IMR-90 (cell line): ENCODE measurements at regions not wholly inside any gene's neighbourhood (a gene's known extent, or its start where the extent isn't known, plus 50 kb on each side); places are given as distances from the start of the nearest gene placed in this dataset.

Experiments used
- ATAC-seq: fragments of 200-7000 bp; cut with Tn5 transposase; 2 replicates; pipeline ENCODE4 v1.9.1; 2020; ENCODE audit warnings: low read depth, mild to moderate bottlenecking, moderate library complexity
- BruUV-seq: library from RNA; stranded (reverse); fragments of 400-500 nt; replicated peaks from 2 replicates; lab custom pipeline; 2021; lab: Mats Ljungman, UMichigan
- CTCF ChIA-PET: fragments of 300-600 bp; formaldehyde crosslinking; extraction: SDS; loops from one replicate; lab custom pipeline; 2021; ENCODE audit warnings: antibody characterized with exemption; lab: Yijun Ruan, JAX
- POLR2A ChIA-PET: fragments of 300-600 bp; sonication (Branson Sonifier 250); formaldehyde crosslinking; loops from one replicate; lab custom pipeline; 2022; ENCODE audit warnings: antibody characterized with exemption; ENCODE audit not compliant: unreplicated experiment; lab: Charles Lee
- DNase-seq: peaks from one replicate; pipeline ENCODE4 v3.0.0; 2013
- H2AFZ ChIP-seq: replicated peaks from 2 replicates; pipeline ENCODE3; 2013; ENCODE audit warnings: low read length, mild to moderate bottlenecking; ENCODE audit not compliant: poor library complexity
- H2AK5ac ChIP-seq: 2 replicates; pipeline ENCODE4 v1.6.1; 2013; ENCODE audit warnings: low read depth, low read length, inconsistent platforms
- H2AK9ac ChIP-seq: replicated peaks from 2 replicates; pipeline ENCODE3; 2013; ENCODE audit warnings: mild to moderate bottlenecking, low read depth, low read length, moderate library complexity; ENCODE audit not compliant: poor library complexity
- H2BK120ac ChIP-seq: 2 replicates; pipeline ENCODE4 v1.6.1; 2013; ENCODE audit warnings: low read depth, low read length, inconsistent platforms
- H2BK15ac ChIP-seq: 3 replicates; pipeline ENCODE4 v1.6.1; 2013; ENCODE audit warnings: low read depth, low read length, inconsistent platforms
- H2BK20ac ChIP-seq: 2 replicates; pipeline ENCODE4 v1.6.1; 2013; ENCODE audit warnings: low read depth, mild to moderate bottlenecking, inconsistent platforms, low read length, moderate library complexity
- H2BK5ac ChIP-seq: 2 replicates; pipeline ENCODE4 v1.6.1; 2013; ENCODE audit warnings: mild to moderate bottlenecking, low read depth, low read length, inconsistent platforms; ENCODE audit not compliant: poor library complexity, severe bottlenecking
- H3K14ac ChIP-seq: replicated peaks from 2 replicates; pipeline ENCODE4 v1.6.1; 2013; ENCODE audit warnings: low read depth, low read length, inconsistent platforms
- H3K18ac ChIP-seq: 2 replicates; pipeline ENCODE4 v1.6.1; 2013; ENCODE audit warnings: low read depth, low read length, control low read depth
- H3K23ac ChIP-seq: 2 replicates; pipeline ENCODE4 v1.6.1; 2013; ENCODE audit warnings: low read depth, low read length, inconsistent platforms
- H3K27ac ChIP-seq: 2 replicates; pipeline ENCODE4 v1.5.1; 2013; ENCODE audit warnings: mild to moderate bottlenecking, control low read depth, low read length; ENCODE audit not compliant: insufficient read depth
- H3K27me3 ChIP-seq: 2 replicates; pipeline ENCODE4 v1.6.1; 2013; ENCODE audit warnings: low read length; ENCODE audit not compliant: control insufficient read depth, insufficient read depth
- H3K36me3 ChIP-seq: 2 replicates; pipeline ENCODE4 v1.6.1; 2013; ENCODE audit warnings: low read length, mixed read lengths; ENCODE audit not compliant: control insufficient read depth, insufficient read depth
- H3K4ac ChIP-seq: 2 replicates; pipeline ENCODE4 v1.6.1; 2013; ENCODE audit warnings: low read depth, low read length, inconsistent platforms
- H3K4me1 ChIP-seq: 2 replicates; pipeline ENCODE4 v1.6.1; 2013; ENCODE audit warnings: low read length, mixed read lengths; ENCODE audit not compliant: control insufficient read depth, insufficient read depth
- H3K4me2 ChIP-seq: 2 replicates; pipeline ENCODE4 v1.6.1; 2013; ENCODE audit warnings: low read depth, mild to moderate bottlenecking, control low read depth, low read length, moderate library complexity
- H3K4me3 ChIP-seq: 2 replicates; pipeline ENCODE4 v1.5.1; 2013; ENCODE audit warnings: low read depth, mild to moderate bottlenecking, control low read depth, low read length, moderate library complexity; ENCODE audit not compliant: insufficient read depth
- H3K56ac ChIP-seq: 2 replicates; pipeline ENCODE4 v1.6.1; 2013; ENCODE audit warnings: low read length, inconsistent platforms; ENCODE audit not compliant: insufficient read depth; ENCODE audit errors: extremely low read depth
- H3K79me1 ChIP-seq, 2 experiments: 2 replicates each; pipeline ENCODE4 v1.6.1; 2013; ENCODE audit warnings: low read length in 2 of 2, inconsistent platforms in 1 of 2, low read depth in 1 of 2
- H3K9ac ChIP-seq: 2 replicates; pipeline ENCODE4 v1.6.1; 2013; ENCODE audit warnings: low read depth, low read length, control low read depth
- H3K9me1 ChIP-seq: 2 replicates; pipeline ENCODE4 v1.6.1; 2013; ENCODE audit warnings: low read length, inconsistent platforms; ENCODE audit not compliant: insufficient read depth
- H3K9me3 ChIP-seq: 2 replicates; pipeline ENCODE4 v1.6.1; 2013; ENCODE audit warnings: low read length; ENCODE audit not compliant: control insufficient read depth, insufficient read depth
- H4K20me1 ChIP-seq: 2 replicates; pipeline ENCODE4 v1.6.1; 2013; ENCODE audit warnings: low read length, inconsistent platforms; ENCODE audit not compliant: insufficient read depth
- H4K5ac ChIP-seq: 2 replicates; pipeline ENCODE4 v1.6.1; 2013; ENCODE audit warnings: mild to moderate bottlenecking, low read depth, low read length, control low read depth
- H4K8ac ChIP-seq, 2 experiments: 2 replicates each; pipeline ENCODE4 v1.6.1; 2013; ENCODE audit warnings: low read depth in 2 of 2, low read length in 2 of 2, control low read depth in 1 of 2, inconsistent platforms in 1 of 2
- H4K91ac ChIP-seq: 2 replicates; pipeline ENCODE4 v1.6.1; 2013; ENCODE audit warnings: low read depth, low read length, inconsistent platforms; ENCODE audit not compliant: insufficient read depth
- BHLHE40 ChIP-seq: fragments of 150-350 bp; IDR thresholded peaks from 2 replicates; pipeline ENCODE4 v1.6.1; 2016; ENCODE audit warnings: mild to moderate bottlenecking, low read depth, low read length
- CHD1 ChIP-seq: IDR thresholded peaks from 2 replicates; pipeline ENCODE4 v1.6.1; 2012; ENCODE audit warnings: low read depth, low read length, improper control_type of control experiment
- MAFK ChIP-seq: IDR thresholded peaks from 2 replicates; pipeline ENCODE4 v1.6.1; 2012; ENCODE audit warnings: low read depth, low read length, improper control_type of control experiment
- MAZ ChIP-seq: IDR thresholded peaks from 2 replicates; pipeline ENCODE4 v1.6.1; 2012; ENCODE audit warnings: low read depth, mild to moderate bottlenecking, low read length, improper control_type of control experiment, moderate library complexity, borderline replicate concordance
- MXI1 ChIP-seq: IDR thresholded peaks from 2 replicates; pipeline ENCODE4 v1.6.1; 2012; ENCODE audit warnings: low read depth, mild to moderate bottlenecking, low read length, moderate library complexity, borderline replicate concordance
- POLR2A ChIP-seq: IDR thresholded peaks from 2 replicates; pipeline ENCODE4 v1.6.1; 2012; ENCODE audit warnings: mild to moderate bottlenecking, low read depth, low read length
- RAD21 ChIP-seq: IDR thresholded peaks from 2 replicates; pipeline ENCODE4 v1.6.1; 2012; ENCODE audit warnings: low read length, improper control_type of control experiment
- RCOR1 ChIP-seq: IDR thresholded peaks from 2 replicates; pipeline ENCODE4 v1.6.1; 2012; ENCODE audit warnings: mild to moderate bottlenecking, low read length, improper control_type of control experiment; ENCODE audit not compliant: insufficient replicate concordance
- WGBS, 2 experiments: methylation state at CpG; one replicate each; pipeline versions ENCODE4 v1.1.5 to v1.1.7; 2013; ENCODE audit warnings: missing lambda C conversion rate in 2 of 2; ENCODE audit not compliant: insufficient read length in 1 of 2; ENCODE audit errors: extremely low coverage in 2 of 2; 5-methylcytosine and 5-hydroxymethylcytosine counted together
- dilution Hi-C: fragments of 300-500 bp; cut with HindIII; formaldehyde crosslinking; loops from one replicate; pipeline ENCODE4 v1.14.3; 2018; ENCODE audit warnings: low sequenced_read_pairs; ENCODE audit not compliant: unreplicated experiment
- in situ Hi-C: fragments of 300-500 bp; cut with MboI; formaldehyde crosslinking; loops from 3 replicates; pipeline ENCODE4 v1.14.3; 2019; ENCODE audit warnings: low sequenced_read_pairs, inconsistent platforms, mixed read lengths
- intact Hi-C: fragments of 100-400 bp; cut with micrococcal nuclease; formaldehyde crosslinking; loops from 2 replicates; pipeline ENCODE4 v1.10.0; 2022
- TF ChIP-seq, protein P1 (sequence below): conservative IDR thresholded peaks from 2 replicates; pipeline ENCODE4 v1.5.1; 2012; ENCODE audit warnings: mild to moderate bottlenecking, low read depth, low read length, improper control_type of control experiment

DNA sequence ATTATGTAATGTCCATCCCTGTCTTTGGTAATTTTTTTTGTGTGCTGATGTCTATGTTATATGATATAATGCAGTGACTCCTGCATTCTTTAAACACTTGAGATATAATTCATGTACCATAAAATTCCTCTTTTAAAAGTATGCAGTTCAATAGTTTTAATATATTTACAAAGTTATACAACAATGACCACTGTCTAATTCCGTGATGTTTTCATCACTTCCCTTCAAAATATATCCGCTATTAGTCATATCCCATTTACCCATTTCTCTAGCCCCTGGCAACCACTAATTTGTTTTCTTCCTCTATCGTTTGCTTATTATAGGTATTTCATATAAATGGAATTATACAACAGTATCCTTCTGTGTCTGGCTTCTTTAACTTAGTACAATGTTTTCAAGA is 64.9 kb upstream of the SUCLG2 start:
- Histone ChIP-seq H4K5ac (no peak overlapping the region), H3K9me1 (no peaks in the 10 kb centered on the region), H2AK9ac (no peak overlapping the region), H3K4me1 (no peaks in the 10 kb centered on the region), H2AFZ (no peak overlapping the region), H3K9ac (no peak overlapping the region), H3K79me1 (no peaks in the 10 kb centered on the region), H3K23ac (no peak overlapping the region), H4K20me1 (no peaks in the 10 kb centered on the region), H3K27me3 (no peaks in the 10 kb centered on the region), H3K14ac (no peak overlapping the region), H2AK5ac (no peak overlapping the region), H3K56ac (no peak overlapping the region), H4K91ac (no peak overlapping the region), H2BK15ac (no peak overlapping the region), H3K36me3 (no peaks in the 10 kb centered on the region), H4K8ac (no peak overlapping the region), H3K4me3 (no peak overlapping the region), H3K27ac (no peak overlapping the region), H3K18ac (no peak overlapping the region), H3K4me2 (no peak overlapping the region), H2BK120ac (no peak overlapping the region), H3K4ac (no peak overlapping the region), H2BK20ac (no peak overlapping the region), H3K9me3 (no peaks in the 10 kb centered on the region), H2BK5ac (no peak overlapping the region)
- intact Hi-C loops, result no loop called here
- no peak for TF ChIP-seq RAD21
- TF ChIP-seq, protein P1, sequence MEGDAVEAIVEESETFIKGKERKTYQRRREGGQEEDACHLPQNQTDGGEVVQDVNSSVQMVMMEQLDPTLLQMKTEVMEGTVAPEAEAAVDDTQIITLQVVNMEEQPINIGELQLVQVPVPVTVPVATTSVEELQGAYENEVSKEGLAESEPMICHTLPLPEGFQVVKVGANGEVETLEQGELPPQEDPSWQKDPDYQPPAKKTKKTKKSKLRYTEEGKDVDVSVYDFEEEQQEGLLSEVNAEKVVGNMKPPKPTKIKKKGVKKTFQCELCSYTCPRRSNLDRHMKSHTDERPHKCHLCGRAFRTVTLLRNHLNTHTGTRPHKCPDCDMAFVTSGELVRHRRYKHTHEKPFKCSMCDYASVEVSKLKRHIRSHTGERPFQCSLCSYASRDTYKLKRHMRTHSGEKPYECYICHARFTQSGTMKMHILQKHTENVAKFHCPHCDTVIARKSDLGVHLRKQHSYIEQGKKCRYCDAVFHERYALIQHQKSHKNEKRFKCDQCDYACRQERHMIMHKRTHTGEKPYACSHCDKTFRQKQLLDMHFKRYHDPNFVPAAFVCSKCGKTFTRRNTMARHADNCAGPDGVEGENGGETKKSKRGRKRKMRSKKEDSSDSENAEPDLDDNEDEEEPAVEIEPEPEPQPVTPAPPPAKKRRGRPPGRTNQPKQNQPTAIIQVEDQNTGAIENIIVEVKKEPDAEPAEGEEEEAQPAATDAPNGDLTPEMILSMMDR, result no peak
- no peak for TF ChIP-seq CHD1
- no peak for TF ChIP-seq BHLHE40
- no peak for TF ChIP-seq MAZ
- no peak for TF ChIP-seq MXI1
- TF ChIP-seq MAFK, result no peak
- no peak for TF ChIP-seq POLR2A
- TF ChIP-seq RCOR1, result no peak
- in situ Hi-C loops, result no loop called here
- BruUV-seq, result no TSS peak
- ChIA-PET CTCF (interaction anchor here (0.7 kb wide), 1 partner anchor 242 kb away, joined by 3 read pairs; no protein-coding TSS in a partner anchor), POLR2A (no interaction called here)
- no CpG with 5 or more reads among the region's 3 CpGs for WGBS, 2 experiments
- ATAC-seq (peak; percentile 21; the same call in 1 of the 2 replicates), DNase-seq (peak; percentile 51)
- dilution Hi-C loops, result no loop called here
